Omental fat pad (tissue), 3 donors: ENCODE measurements at regions not wholly inside any gene's neighbourhood (a gene's known extent, or its start where the extent isn't known, plus 50 kb on each side); places are given as distances from the start of the nearest gene placed in this dataset.
"Not testable (repeated sequence)": the region's sequence is repeated elsewhere in the genome, so short reads cannot be mapped to it uniquely, and the experiment has no call there.

ENCODE experiments used
- ATAC-seq: fragments of 150-250 bp; one replicate; pipeline ENCODE4 v1.9.1; 2016; ENCODE audit warnings: mild to moderate bottlenecking, moderate library complexity; ENCODE audit not compliant: low FRiP score
- DNase-seq: peaks from one replicate; pipeline ENCODE4 v3.0.0-alpha.2; 2019; ENCODE audit warnings: low spot score
- TF ChIP-seq, protein P1 (sequence below), 3 donors: fragments of 450-650 bp; IDR thresholded peaks; one replicate each; pipeline ENCODE4 v1.5.1; 2016 to 2017; ENCODE audit warnings: antibody characterized with exemption in 3 of 3, mild to moderate bottlenecking in 3 of 3, moderate library complexity in 2 of 3

DNA sequence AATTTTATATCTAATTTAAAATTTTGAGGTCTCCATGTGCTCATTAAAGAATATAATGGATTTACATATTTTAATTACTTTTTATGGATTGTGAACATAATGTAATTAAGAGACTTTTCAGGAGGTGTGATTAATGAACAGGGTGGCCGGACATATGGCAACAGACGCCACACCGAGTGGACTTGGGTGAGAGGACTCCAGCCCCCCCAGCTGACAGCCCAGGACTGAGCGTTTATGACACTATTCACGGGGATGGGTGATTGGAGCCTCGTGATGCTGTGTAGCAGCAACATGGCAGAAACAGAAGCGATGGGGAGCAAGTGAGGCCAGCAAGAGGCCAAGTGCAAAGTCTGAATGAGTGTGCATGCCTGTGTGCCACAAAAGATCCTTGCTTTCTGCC, 1176.9 kb downstream of the TYW1 start:
- DNase-seq (no peak), ATAC-seq (no peak)
- TF ChIP-seq, protein P1, sequence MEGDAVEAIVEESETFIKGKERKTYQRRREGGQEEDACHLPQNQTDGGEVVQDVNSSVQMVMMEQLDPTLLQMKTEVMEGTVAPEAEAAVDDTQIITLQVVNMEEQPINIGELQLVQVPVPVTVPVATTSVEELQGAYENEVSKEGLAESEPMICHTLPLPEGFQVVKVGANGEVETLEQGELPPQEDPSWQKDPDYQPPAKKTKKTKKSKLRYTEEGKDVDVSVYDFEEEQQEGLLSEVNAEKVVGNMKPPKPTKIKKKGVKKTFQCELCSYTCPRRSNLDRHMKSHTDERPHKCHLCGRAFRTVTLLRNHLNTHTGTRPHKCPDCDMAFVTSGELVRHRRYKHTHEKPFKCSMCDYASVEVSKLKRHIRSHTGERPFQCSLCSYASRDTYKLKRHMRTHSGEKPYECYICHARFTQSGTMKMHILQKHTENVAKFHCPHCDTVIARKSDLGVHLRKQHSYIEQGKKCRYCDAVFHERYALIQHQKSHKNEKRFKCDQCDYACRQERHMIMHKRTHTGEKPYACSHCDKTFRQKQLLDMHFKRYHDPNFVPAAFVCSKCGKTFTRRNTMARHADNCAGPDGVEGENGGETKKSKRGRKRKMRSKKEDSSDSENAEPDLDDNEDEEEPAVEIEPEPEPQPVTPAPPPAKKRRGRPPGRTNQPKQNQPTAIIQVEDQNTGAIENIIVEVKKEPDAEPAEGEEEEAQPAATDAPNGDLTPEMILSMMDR (IDR thresholded peaks at IDR 0.05) = no peak

DNA sequence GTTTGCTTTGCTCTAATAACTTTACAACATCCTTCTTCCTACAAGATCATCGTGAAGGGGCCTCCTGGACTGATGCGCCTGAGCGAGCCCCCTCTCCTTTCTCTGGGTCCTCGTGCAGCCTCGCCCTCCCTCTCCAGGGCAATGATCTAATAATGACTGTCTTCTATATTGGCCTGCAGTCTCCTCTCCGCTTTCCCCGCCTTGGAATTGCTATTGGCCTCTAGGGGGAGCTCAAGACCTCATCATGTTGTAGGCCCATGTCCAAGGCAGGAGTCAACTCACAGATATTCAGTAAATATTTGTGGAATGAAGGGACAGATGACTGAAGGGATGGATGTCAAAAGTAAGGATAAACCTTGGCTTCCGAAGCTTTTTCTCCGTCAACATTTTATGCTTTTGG, 1180.3 kb downstream of the TYW1 start:
- ATAC-seq = peak; percentile 42
- TF ChIP-seq, protein P1 (IDR thresholded peaks at IDR 0.05) = no peak
- DNase-seq = no peak

GRCh38 chr7:68180761-68181160, 1184.1 kb downstream of the TYW1 start:
- ATAC-seq = no peak
- no peak for DNase-seq
- TF ChIP-seq, protein P1 (IDR thresholded peaks at IDR 0.05) = no peak

DNA sequence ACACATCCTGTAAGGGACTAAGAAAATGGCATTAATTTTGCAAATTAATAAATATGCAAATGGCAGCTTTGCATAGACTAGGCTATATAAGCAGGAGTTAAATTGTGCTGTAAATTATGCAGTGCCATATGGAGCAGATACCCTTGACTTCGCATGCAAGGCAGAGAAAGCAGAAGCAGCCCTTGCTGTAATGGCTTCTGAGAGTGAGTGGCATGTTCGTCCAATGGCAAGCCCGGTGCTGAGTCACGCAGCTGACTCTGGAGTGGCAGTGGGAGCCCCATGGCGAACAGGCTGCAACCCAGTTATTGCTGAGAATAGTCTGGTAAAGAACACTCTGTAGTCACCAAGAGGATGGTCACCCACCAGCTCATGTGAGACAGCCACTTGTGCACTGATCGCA, 1186.5 kb downstream of the TYW1 start:
- ATAC-seq = no peak
- no peak for DNase-seq
- TF ChIP-seq, protein P1 (IDR thresholded peaks at IDR 0.05) = no peak

- no peak for ATAC-seq
- TF ChIP-seq, protein P1 (IDR thresholded peaks at IDR 0.05) = no peak
These were observed 1189.2 kb downstream of the TYW1 start for GRCh38 chr7:68185631-68186456.

GRCh38 chr7:68187532-68187931, 1190.9 kb downstream of the TYW1 start:
- DNase-seq (no peak), ATAC-seq (no peak)
- TF ChIP-seq, protein P1 (IDR thresholded peaks at IDR 0.05) = no peak

More at GRCh38 chr7:68185631-68186456, 1189.2 kb downstream of the TYW1 start:
- DNase-seq = no peak

DNA sequence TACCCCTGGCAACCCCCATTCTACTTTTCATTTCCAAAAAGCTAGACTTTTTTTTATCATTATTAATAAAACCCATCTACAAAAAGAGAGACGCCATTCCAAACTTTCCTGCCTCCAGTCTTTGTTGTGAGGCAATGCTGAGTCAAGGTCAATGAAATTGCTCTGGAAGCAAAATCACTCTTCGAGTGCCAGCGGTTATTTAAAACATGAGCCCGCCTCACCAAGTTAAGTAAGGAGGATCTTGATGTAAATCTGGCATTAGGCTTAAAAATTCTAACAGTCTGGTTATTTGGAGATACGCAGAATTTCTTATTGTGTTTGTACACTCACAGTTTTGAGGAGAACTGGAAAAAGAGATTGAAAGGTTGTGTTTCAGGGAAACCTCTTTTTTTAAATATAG, 1196.3 kb downstream of the TYW1 start:
- DNase-seq = no peak
- TF ChIP-seq, protein P1 (IDR thresholded peaks at IDR 0.05) = no peak
- no peak for ATAC-seq

- DNase-seq, ATAC-seq: not testable (repeated sequence)
These were observed 1199.0 kb downstream of the TYW1 start for GRCh38 chr7:68195642-68196041.
